A673 (cell line): ENCODE measurements at regions not wholly inside any gene's neighbourhood (a gene's known extent, or its start where the extent isn't known, plus 50 kb on each side); places are given as distances from the start of the nearest gene placed in this dataset.

Experiments used
- BruUV-seq: library from RNA; stranded (reverse); fragments of 400-500 nt; replicated peaks from 2 replicates; lab custom pipeline; 2021; lab: Mats Ljungman, UMichigan
- CTCF ChIA-PET: fragments of 300-600 bp; sonication (Branson Sonifier 250); formaldehyde crosslinking; loops from one replicate; lab custom pipeline; 2022; ENCODE audit warnings: antibody characterized with exemption; lab: Charles Lee
- POLR2A ChIA-PET: fragments of 300-600 bp; sonication (Branson Sonifier 250); formaldehyde crosslinking; loops from one replicate; lab custom pipeline; 2022; ENCODE audit warnings: antibody characterized with exemption; ENCODE audit not compliant: low non-redundant PET; lab: Charles Lee
- DNase-seq: peaks from one replicate; pipeline ENCODE4 v3.0.0-alpha.2; 2015; ENCODE audit warnings: low spot score
- H3K27ac ChIP-seq: fragments of 200-600 bp; sonication (generic); 2 replicates; pipeline ENCODE4 v1.5.1; 2016; ENCODE audit warnings: mixed run types, low read depth, mild to moderate bottlenecking, mixed read lengths, antibody characterized with exemption, low read length; ENCODE audit not compliant: poor library complexity, severe bottlenecking
- H3K27me3 ChIP-seq: fragments of 200-600 bp; sonication (generic); replicated peaks from 2 replicates; pipeline ENCODE4 v1.6.1; 2017; ENCODE audit warnings: mixed run types, low read depth, mild to moderate bottlenecking, mixed read lengths, antibody characterized with exemption, low read length; ENCODE audit not compliant: insufficient read depth, poor library complexity
- H3K36me3 ChIP-seq: fragments of 200-600 bp; sonication (generic); 2 replicates; pipeline ENCODE4 v1.6.1; 2016; ENCODE audit warnings: mixed run types, mild to moderate bottlenecking, mixed read lengths, antibody characterized with exemption, low read length; ENCODE audit not compliant: insufficient read depth, poor library complexity, severe bottlenecking
- H3K4me1 ChIP-seq: fragments of 200-600 bp; sonication (generic); 2 replicates; pipeline ENCODE4 v1.6.1; 2017; ENCODE audit warnings: mixed run types, mild to moderate bottlenecking, mixed read lengths, antibody characterized with exemption, low read length; ENCODE audit not compliant: insufficient read depth, poor library complexity, severe bottlenecking
- H3K4me3 ChIP-seq: fragments of 200-600 bp; sonication (generic); 2 replicates; pipeline ENCODE4 v1.5.1; 2016; ENCODE audit warnings: low read depth, mixed run types, mild to moderate bottlenecking, mixed read lengths, low read length; ENCODE audit not compliant: poor library complexity, severe bottlenecking
- H3K9me3 ChIP-seq: fragments of 200-600 bp; sonication (generic); 2 replicates; pipeline ENCODE4 v1.6.1; 2016; ENCODE audit warnings: mixed run types, low read depth, mild to moderate bottlenecking, mixed read lengths, antibody characterized with exemption, low read length; ENCODE audit not compliant: poor library complexity, severe bottlenecking
- EZH2 ChIP-seq: fragments of 200-600 bp; sonication (generic); IDR thresholded peaks from 2 replicates; pipeline ENCODE4 v1.6.1; 2017; ENCODE audit warnings: borderline replicate concordance, low read depth, mild to moderate bottlenecking, mixed read lengths, antibody characterized with exemption, low read length; ENCODE audit not compliant: poor library complexity, severe bottlenecking
- intact Hi-C: fragments of 100-400 bp; cut with micrococcal nuclease; formaldehyde crosslinking; loops from one replicate; pipeline ENCODE4 v1.10.0; 2022; ENCODE audit not compliant: unreplicated experiment
- TF ChIP-seq, protein P1 (sequence below): fragments of 300-800, 200-600 bp; sonication (generic); conservative IDR thresholded peaks from 2 replicates; pipeline ENCODE4 v1.5.1; 2017; ENCODE audit warnings: low read depth, mild to moderate bottlenecking, antibody characterized with exemption, low read length, moderate library complexity, mixed read lengths

DNA sequence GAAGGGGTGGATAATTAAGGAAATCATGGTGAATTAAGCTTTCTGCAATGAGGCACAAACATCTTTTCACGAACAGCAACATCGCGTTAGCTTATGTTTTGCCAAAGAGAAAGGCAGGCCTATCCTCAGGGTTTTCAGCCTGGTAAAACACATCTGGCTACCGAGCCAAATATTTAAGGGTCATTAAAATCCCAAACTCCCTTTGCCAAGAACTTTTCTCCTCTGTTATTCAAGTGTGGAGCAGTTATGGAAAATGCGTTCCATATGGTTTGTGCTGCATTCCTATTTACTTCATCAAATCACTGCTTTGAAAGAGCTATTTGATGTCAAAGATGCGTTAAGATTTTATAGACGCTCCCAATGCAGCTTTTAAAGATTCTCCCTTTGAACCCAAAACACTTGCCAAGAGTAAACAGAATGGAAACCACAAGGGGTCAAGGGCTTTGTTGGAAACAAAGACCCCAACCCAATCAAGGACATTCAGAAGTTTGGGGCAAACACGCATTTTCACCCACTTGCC, 308.3 kb upstream of the CDH5 start:
- H3K4me1 ChIP-seq, result peaks cover 10% of the 10 kb centered on the region
- POLR2A ChIA-PET, result no interaction called here
- H3K27ac ChIP-seq, result no peak overlapping the region
- DNase-seq, result peak; percentile 58
- H3K36me3 ChIP-seq, result no peaks in the 10 kb centered on the region
- no peaks in the 10 kb centered on the region for H3K9me3 ChIP-seq
- H3K27me3 ChIP-seq, result no peaks in the 10 kb centered on the region
- CTCF ChIA-PET, result no interaction called here
- intact Hi-C loops, result no loop called here
- no TSS peak for BruUV-seq
- no peak overlapping the region for H3K4me3 ChIP-seq
- TF ChIP-seq, protein P1, sequence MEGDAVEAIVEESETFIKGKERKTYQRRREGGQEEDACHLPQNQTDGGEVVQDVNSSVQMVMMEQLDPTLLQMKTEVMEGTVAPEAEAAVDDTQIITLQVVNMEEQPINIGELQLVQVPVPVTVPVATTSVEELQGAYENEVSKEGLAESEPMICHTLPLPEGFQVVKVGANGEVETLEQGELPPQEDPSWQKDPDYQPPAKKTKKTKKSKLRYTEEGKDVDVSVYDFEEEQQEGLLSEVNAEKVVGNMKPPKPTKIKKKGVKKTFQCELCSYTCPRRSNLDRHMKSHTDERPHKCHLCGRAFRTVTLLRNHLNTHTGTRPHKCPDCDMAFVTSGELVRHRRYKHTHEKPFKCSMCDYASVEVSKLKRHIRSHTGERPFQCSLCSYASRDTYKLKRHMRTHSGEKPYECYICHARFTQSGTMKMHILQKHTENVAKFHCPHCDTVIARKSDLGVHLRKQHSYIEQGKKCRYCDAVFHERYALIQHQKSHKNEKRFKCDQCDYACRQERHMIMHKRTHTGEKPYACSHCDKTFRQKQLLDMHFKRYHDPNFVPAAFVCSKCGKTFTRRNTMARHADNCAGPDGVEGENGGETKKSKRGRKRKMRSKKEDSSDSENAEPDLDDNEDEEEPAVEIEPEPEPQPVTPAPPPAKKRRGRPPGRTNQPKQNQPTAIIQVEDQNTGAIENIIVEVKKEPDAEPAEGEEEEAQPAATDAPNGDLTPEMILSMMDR, result no peak
- no peak for TF ChIP-seq EZH2

- H3K9me3 ChIP-seq, result no peaks in the 10 kb centered on the region
- H3K36me3 ChIP-seq, result no peaks in the 10 kb centered on the region
- no TSS peak for BruUV-seq
- intact Hi-C loops, result no loop called here
- H3K27ac ChIP-seq, result no peak overlapping the region
- peaks cover 10% of the 10 kb centered on the region for H3K4me1 ChIP-seq
- CTCF ChIA-PET, result no interaction called here
- DNase-seq, result no peak
- POLR2A ChIA-PET, result no interaction called here
- TF ChIP-seq, protein P1, result no peak
- TF ChIP-seq EZH2, result no peak
- H3K4me3 ChIP-seq, result no peak overlapping the region
- H3K27me3 ChIP-seq, result no peaks in the 10 kb centered on the region
These were observed 309.4 kb upstream of the CDH5 start for GRCh38 chr16:66057057-66057456.

DNA sequence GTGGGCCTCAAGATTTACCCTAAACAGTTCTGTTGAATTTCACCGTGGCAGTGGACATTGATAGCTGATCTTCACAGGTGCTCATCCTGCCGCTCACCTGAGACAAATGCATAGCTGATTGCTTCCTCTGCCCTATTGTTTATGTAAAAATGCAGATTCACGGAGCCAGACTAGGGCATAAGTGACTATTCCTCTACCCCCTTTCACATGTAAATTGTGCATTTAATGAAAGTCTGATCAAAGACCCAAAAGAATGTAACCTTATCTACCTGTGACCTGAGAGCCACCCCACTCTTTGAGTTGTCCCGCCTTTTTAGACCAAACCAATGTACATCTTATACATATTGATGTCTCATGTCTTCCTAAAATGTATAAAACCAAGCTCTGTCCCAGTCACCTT, 312.4 kb upstream of the CDH5 start:
- peaks cover 10% of the 10 kb centered on the region for H3K4me1 ChIP-seq
- POLR2A ChIA-PET, result no interaction called here
- CTCF ChIA-PET, result no interaction called here
- no peaks in the 10 kb centered on the region for H3K9me3 ChIP-seq
- DNase-seq, result no peak
- intact Hi-C loops, result no loop called here
- no TSS peak for BruUV-seq
- no peaks in the 10 kb centered on the region for H3K36me3 ChIP-seq
- H3K4me3 ChIP-seq, result no peak overlapping the region
- H3K27me3 ChIP-seq, result no peaks in the 10 kb centered on the region
- no peak overlapping the region for H3K27ac ChIP-seq
- TF ChIP-seq, protein P1, result no peak
- no peak for TF ChIP-seq EZH2
